Liver (tissue), 3 donors: ENCODE measurements at regions not wholly inside any gene's neighbourhood (a gene's known extent, or its start where the extent isn't known, plus 50 kb on each side); places are given as distances from the start of the nearest gene placed in this dataset.

ENCODE experiments used
- FOXA1 ChIP-seq: IDR thresholded peaks from 2 replicates; pipeline ENCODE4 v1.6.1; 2016; ENCODE audit warnings: antibody characterized with exemption
- GABPA ChIP-seq, 2 donors: IDR thresholded peaks in 1 of 2; conservative IDR thresholded peaks in 1 of 2; 2 replicates each; pipeline ENCODE4 v1.6.1; 2016; ENCODE audit warnings: antibody characterized with exemption in 2 of 2, mild to moderate bottlenecking in 1 of 2, moderate library complexity in 1 of 2
- JUND ChIP-seq, 2 donors: IDR thresholded peaks; 2 replicates each; pipeline ENCODE4 v1.6.1; 2016; ENCODE audit warnings: antibody characterized with exemption in 2 of 2
- RAD21 ChIP-seq, 2 donors: IDR thresholded peaks; 2 replicates each; pipeline ENCODE4 v1.6.1; 2016; ENCODE audit warnings: antibody characterized with exemption in 2 of 2, mild to moderate bottlenecking in 2 of 2
- TAF1 ChIP-seq: conservative IDR thresholded peaks from 2 replicates; pipeline ENCODE4 v1.6.1; 2016; ENCODE audit warnings: antibody characterized with exemption, mild to moderate bottlenecking
- YY1 ChIP-seq: IDR thresholded peaks from 2 replicates; pipeline ENCODE4 v1.6.1; 2016; ENCODE audit warnings: antibody characterized with exemption, mild to moderate bottlenecking
- TF ChIP-seq, protein P1 (sequence below): fragments of 150-350 bp; IDR thresholded peaks from 2 replicates; pipeline ENCODE4 v1.5.1; 2017; ENCODE audit warnings: improper control_type of control experiment, low read depth, low read length; ENCODE audit not compliant: missing input control
- TF ChIP-seq, protein P2 (sequence below): IDR thresholded peaks from 2 replicates; pipeline ENCODE4 v1.6.1; 2016; ENCODE audit warnings: antibody characterized with exemption, mild to moderate bottlenecking
- donor health status: healthy.
- donor health status: healthy.

GRCh38 chr14:53226553-53226952 lies 73.4 kb upstream of the DDHD1 start:
- TF ChIP-seq, protein P1, sequence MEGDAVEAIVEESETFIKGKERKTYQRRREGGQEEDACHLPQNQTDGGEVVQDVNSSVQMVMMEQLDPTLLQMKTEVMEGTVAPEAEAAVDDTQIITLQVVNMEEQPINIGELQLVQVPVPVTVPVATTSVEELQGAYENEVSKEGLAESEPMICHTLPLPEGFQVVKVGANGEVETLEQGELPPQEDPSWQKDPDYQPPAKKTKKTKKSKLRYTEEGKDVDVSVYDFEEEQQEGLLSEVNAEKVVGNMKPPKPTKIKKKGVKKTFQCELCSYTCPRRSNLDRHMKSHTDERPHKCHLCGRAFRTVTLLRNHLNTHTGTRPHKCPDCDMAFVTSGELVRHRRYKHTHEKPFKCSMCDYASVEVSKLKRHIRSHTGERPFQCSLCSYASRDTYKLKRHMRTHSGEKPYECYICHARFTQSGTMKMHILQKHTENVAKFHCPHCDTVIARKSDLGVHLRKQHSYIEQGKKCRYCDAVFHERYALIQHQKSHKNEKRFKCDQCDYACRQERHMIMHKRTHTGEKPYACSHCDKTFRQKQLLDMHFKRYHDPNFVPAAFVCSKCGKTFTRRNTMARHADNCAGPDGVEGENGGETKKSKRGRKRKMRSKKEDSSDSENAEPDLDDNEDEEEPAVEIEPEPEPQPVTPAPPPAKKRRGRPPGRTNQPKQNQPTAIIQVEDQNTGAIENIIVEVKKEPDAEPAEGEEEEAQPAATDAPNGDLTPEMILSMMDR, result no peak
- TF ChIP-seq YY1, result no peak
- TF ChIP-seq RAD21 (IDR thresholded peaks at IDR 0.05), result no peak
- TF ChIP-seq GABPA (IDR thresholded peaks at IDR 0.05 in 1 of 2, conservative IDR thresholded peaks at IDR 0.05 in 1 of 2), result no peak
- TF ChIP-seq TAF1, result no peak
- no peak for TF ChIP-seq JUND (IDR thresholded peaks at IDR 0.05)
- TF ChIP-seq FOXA1, result no peak
- TF ChIP-seq, protein P2, sequence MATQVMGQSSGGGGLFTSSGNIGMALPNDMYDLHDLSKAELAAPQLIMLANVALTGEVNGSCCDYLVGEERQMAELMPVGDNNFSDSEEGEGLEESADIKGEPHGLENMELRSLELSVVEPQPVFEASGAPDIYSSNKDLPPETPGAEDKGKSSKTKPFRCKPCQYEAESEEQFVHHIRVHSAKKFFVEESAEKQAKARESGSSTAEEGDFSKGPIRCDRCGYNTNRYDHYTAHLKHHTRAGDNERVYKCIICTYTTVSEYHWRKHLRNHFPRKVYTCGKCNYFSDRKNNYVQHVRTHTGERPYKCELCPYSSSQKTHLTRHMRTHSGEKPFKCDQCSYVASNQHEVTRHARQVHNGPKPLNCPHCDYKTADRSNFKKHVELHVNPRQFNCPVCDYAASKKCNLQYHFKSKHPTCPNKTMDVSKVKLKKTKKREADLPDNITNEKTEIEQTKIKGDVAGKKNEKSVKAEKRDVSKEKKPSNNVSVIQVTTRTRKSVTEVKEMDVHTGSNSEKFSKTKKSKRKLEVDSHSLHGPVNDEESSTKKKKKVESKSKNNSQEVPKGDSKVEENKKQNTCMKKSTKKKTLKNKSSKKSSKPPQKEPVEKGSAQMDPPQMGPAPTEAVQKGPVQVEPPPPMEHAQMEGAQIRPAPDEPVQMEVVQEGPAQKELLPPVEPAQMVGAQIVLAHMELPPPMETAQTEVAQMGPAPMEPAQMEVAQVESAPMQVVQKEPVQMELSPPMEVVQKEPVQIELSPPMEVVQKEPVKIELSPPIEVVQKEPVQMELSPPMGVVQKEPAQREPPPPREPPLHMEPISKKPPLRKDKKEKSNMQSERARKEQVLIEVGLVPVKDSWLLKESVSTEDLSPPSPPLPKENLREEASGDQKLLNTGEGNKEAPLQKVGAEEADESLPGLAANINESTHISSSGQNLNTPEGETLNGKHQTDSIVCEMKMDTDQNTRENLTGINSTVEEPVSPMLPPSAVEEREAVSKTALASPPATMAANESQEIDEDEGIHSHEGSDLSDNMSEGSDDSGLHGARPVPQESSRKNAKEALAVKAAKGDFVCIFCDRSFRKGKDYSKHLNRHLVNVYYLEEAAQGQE, result no peak
